Transverse colon (tissue), 4 donors: ENCODE measurements at regions not wholly inside any gene's neighbourhood (a gene's known extent, or its start where the extent isn't known, plus 50 kb on each side); places are given as distances from the start of the nearest gene placed in this dataset.

Experiments
- DNase-seq: peaks from one replicate; pipeline ENCODE4 v3.0.0-alpha.2; 2019
- H3K27ac ChIP-seq, 4 donors: fragments of 200-600 bp; sonication (generic); 2 replicates each; pipeline ENCODE4 v1.5.1; 2016 to 2018; ENCODE audit warnings: inconsistent platforms in 4 of 4
- H3K27me3 ChIP-seq: fragments of 200-600 bp; sonication (generic); 2 replicates; pipeline ENCODE4 v1.5.1; 2017; ENCODE audit warnings: inconsistent platforms
- H3K36me3 ChIP-seq, 4 donors: fragments of 200-600 bp; sonication (generic); 2 replicates each; pipeline ENCODE4 v1.5.1; 2017 to 2019; ENCODE audit warnings: inconsistent platforms in 4 of 4
- H3K4me1 ChIP-seq, 4 donors: fragments of 200-600 bp; sonication (generic); 2 replicates each; pipeline ENCODE4 v1.5.1; 2017 to 2020; ENCODE audit warnings: inconsistent platforms in 4 of 4
- H3K4me3 ChIP-seq, 4 donors: fragments of 200-600 bp; sonication (generic); 1 replicate in 1 of 4; 2 replicates in 3 of 4; pipeline versions ENCODE4 v1.5.1 to v1.6.1; 2017 to 2019; ENCODE audit warnings: inconsistent platforms in 4 of 4
- H3K9me3 ChIP-seq, 2 donors: fragments of 200-600 bp; sonication (generic); 2 replicates each; pipeline ENCODE4 v1.5.1; 2017 to 2019; ENCODE audit warnings: inconsistent platforms in 2 of 2
- EP300 ChIP-seq: sonication (generic); formaldehyde crosslinking; IDR thresholded peaks from one replicate; pipeline ENCODE4 v1.6.1; 2017; ENCODE audit warnings: antibody characterized with exemption, low read depth
- POLR2A ChIP-seq: fragments of 450-650 bp; IDR thresholded peaks from one replicate; pipeline ENCODE4 v1.6.1; 2016; ENCODE audit warnings: antibody characterized with exemption, mild to moderate bottlenecking, moderate library complexity
- POLR2AphosphoS5 ChIP-seq, 3 donors: sonication (generic); formaldehyde crosslinking; IDR thresholded peaks; one replicate each; pipeline ENCODE4 v1.6.1; 2016; ENCODE audit warnings: antibody characterized with exemption in 3 of 3
- WGBS, 2 donors: methylation state at CpG; one replicate each; pipeline ENCODE4 v1.1.5; 2018; ENCODE audit warnings: low coverage in 1 of 2; 5-methylcytosine and 5-hydroxymethylcytosine counted together
- in situ Hi-C, 4 donors: fragments of 200-750 bp; cut with MboI; loops; one replicate each; pipeline versions ENCODE4 v1.15.0 to v1.15.1; 2017; ENCODE audit warnings: low sequenced_read_pairs in 3 of 4, low pct_ligation_motif_present in 1 of 4, low pct_unique_long_range_greater_than_20kb in 1 of 4
- intact Hi-C: fragments of 100-400 bp; cut with DNase I; formaldehyde crosslinking; loops from one replicate; pipeline ENCODE4 v1.15.1; 2023; ENCODE audit warnings: low total_unique reads
- TF ChIP-seq, protein P1 (sequence below), 5 experiments: fragments of 200-600 bp in 3 of 5; fragments of 450-650 bp in 2 of 5; sonication (generic) in 3 of 5; IDR thresholded peaks; 1 replicate in 2 of 5; 2 replicates in 3 of 5; pipeline ENCODE4 v1.5.1; 2016 to 2017; ENCODE audit warnings: antibody characterized with exemption in 5 of 5, inconsistent platforms in 3 of 5, mild to moderate bottlenecking in 2 of 5, moderate library complexity in 1 of 5

DNA sequence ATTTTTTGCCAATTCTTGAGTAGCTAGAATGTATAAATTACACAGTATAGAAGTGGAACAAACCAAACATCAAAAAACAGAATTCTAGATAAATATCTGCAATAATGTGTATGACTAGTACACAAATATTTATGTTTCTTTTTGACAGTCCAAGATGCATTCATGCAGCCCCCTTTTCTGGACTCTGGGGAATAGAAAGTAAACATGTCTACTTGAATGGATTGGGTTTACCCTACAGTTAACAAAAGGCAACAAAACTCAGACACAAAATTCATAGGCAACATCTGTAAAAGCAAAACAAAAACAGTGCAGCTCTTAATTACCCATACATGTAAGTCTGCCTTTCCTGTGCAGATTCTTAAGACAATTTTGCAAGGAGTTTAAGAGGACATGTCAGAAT is 419.4 kb upstream of the DACH1 start:
- no peak overlapping the region for H3K4me3 ChIP-seq
- H3K36me3 ChIP-seq: no peaks in the 10 kb centered on the region
- no peak overlapping the region for H3K27ac ChIP-seq
- in situ Hi-C loops: no loop called here
- no peak for DNase-seq
- TF ChIP-seq EP300: no peak
- TF ChIP-seq, protein P1, sequence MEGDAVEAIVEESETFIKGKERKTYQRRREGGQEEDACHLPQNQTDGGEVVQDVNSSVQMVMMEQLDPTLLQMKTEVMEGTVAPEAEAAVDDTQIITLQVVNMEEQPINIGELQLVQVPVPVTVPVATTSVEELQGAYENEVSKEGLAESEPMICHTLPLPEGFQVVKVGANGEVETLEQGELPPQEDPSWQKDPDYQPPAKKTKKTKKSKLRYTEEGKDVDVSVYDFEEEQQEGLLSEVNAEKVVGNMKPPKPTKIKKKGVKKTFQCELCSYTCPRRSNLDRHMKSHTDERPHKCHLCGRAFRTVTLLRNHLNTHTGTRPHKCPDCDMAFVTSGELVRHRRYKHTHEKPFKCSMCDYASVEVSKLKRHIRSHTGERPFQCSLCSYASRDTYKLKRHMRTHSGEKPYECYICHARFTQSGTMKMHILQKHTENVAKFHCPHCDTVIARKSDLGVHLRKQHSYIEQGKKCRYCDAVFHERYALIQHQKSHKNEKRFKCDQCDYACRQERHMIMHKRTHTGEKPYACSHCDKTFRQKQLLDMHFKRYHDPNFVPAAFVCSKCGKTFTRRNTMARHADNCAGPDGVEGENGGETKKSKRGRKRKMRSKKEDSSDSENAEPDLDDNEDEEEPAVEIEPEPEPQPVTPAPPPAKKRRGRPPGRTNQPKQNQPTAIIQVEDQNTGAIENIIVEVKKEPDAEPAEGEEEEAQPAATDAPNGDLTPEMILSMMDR (IDR thresholded peaks at IDR 0.05): no peak
- no peak for TF ChIP-seq POLR2AphosphoS5 (IDR thresholded peaks at IDR 0.05)
- TF ChIP-seq POLR2A: no peak
- H3K4me1 ChIP-seq: no peaks in the 10 kb centered on the region
- peaks cover 0 to 2% of the 10 kb centered on the region in 2 donors for H3K9me3 ChIP-seq
- intact Hi-C loops: no loop called here
- no peaks in the 10 kb centered on the region for H3K27me3 ChIP-seq

DNA sequence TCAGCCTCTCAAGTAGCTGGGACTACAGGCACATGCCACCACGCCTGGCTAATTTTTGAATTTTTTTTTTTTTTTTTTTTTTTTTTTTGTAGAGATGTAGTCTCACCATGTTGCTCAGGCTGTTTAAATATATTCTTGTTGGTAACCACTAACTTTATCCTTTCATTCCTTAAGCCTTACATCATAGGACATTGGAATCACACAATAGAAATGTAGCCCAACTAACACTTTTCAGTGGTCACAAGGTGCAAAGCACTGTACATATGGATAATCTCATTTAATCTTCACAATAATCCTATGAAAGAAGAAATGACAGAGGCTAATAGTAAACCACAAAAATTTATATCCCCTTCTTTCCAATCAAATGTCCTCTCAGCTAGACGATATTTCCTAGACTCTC is 417.8 kb upstream of the DACH1 start:
- DNase-seq: no peak
- no peaks in the 10 kb centered on the region for H3K4me1 ChIP-seq
- intact Hi-C loops: no loop called here
- no peaks in the 10 kb centered on the region for H3K36me3 ChIP-seq
- no peak overlapping the region for H3K27ac ChIP-seq
- H3K27me3 ChIP-seq: no peaks in the 10 kb centered on the region
- 79 to 100% methylated on average over 2 of the region's 2 CpGs for WGBS, 2 donors
- H3K9me3 ChIP-seq: peaks cover 0 to 2% of the 10 kb centered on the region in 2 donors
- no peak overlapping the region for H3K4me3 ChIP-seq
- in situ Hi-C loops: no loop called here
- TF ChIP-seq POLR2AphosphoS5 (IDR thresholded peaks at IDR 0.05) (no peak), EP300 (no peak), POLR2A (no peak)
- TF ChIP-seq, protein P1 (IDR thresholded peaks at IDR 0.05): no peak

DNA sequence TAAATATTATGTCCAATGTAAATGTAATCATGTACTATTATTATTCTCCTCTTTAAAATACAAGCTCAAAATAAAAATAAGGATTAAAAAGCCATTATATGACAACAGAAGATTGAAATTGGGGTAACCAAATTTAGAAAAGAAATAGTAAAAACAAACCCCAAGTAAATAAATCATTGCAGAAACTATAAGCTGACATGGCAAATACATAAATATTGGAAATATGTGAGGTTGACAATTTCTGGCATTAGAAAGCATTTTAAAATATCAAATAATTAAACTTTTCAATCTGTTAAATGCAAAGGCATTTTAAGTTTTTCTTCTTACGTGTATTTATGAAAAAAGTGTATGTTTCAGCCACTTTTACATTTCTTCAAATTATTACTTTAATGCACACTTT is 394.7 kb upstream of the DACH1 start:
- Histone ChIP-seq H3K27ac (no peak overlapping the region), H3K27me3 (no peaks in the 10 kb centered on the region), H3K4me3 (no peak overlapping the region), H3K4me1 (no peaks in the 10 kb centered on the region), H3K36me3 (no peaks in the 10 kb centered on the region), H3K9me3 (no peaks in the 10 kb centered on the region)
- intact Hi-C loops (no loop called here), in situ Hi-C loops (no loop called here)
- TF ChIP-seq, protein P1 (IDR thresholded peaks at IDR 0.05): no peak
- TF ChIP-seq POLR2AphosphoS5 (IDR thresholded peaks at IDR 0.05) (no peak), POLR2A (no peak), EP300 (no peak)
- WGBS, 2 donors: 83 to 91% methylated on average over 1 of the region's 1 CpG
- no peak for DNase-seq

DNA sequence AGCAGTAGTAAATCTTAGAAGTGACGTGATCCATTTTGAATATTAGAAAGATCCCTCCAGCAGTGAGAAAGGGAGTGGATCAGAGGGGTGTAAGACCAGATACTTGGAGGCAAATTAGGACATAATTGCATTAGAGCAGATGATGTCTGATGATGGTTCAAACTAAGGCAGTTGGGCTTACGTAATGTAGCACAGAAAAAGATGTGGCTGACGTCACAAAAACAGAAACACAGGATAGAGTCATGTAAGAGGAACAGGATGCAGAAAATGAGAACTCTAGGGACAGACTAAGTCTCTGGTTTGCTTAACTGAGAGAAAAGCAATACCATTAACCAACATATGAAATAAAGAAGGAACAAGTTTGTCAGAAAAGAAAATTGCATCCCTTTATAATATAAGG is 392.5 kb upstream of the DACH1 start:
- in situ Hi-C loops: no loop called here
- no peaks in the 10 kb centered on the region for H3K4me1 ChIP-seq
- no peak for TF ChIP-seq POLR2AphosphoS5 (IDR thresholded peaks at IDR 0.05)
- TF ChIP-seq, protein P1 (IDR thresholded peaks at IDR 0.05): no peak
- no peak for TF ChIP-seq POLR2A
- no peak for TF ChIP-seq EP300
- no peak overlapping the region for H3K27ac ChIP-seq
- H3K4me3 ChIP-seq: no peak overlapping the region
- intact Hi-C loops: no loop called here
- H3K27me3 ChIP-seq: no peaks in the 10 kb centered on the region
- no peaks in the 10 kb centered on the region for H3K9me3 ChIP-seq
- DNase-seq: no peak
- H3K36me3 ChIP-seq: no peaks in the 10 kb centered on the region
- 45 to 54% methylated on average over 3 of the region's 3 CpGs for WGBS, 2 donors
